DND-41 (cell line): ENCODE measurements at regions not wholly inside any gene's neighbourhood (a gene's known extent, or its start where the extent isn't known, plus 50 kb on each side); places are given as distances from the start of the nearest gene placed in this dataset.

Experiments used
- CTCF ChIP-seq: IDR thresholded peaks from 2 replicates; pipeline ENCODE4 v1.5.1; 2012; ENCODE audit warnings: borderline replicate concordance, low read length, moderate library complexity, mild to moderate bottlenecking; ENCODE audit not compliant: poor library complexity, severe bottlenecking; ENCODE audit errors: extremely low read depth
- EZH2 ChIP-seq: IDR thresholded peaks from 3 replicates; pipeline ENCODE4 v1.6.1; 2012; ENCODE audit warnings: borderline replicate concordance, low read depth, mild to moderate bottlenecking, moderate library complexity, low read length, inconsistent platforms; ENCODE audit not compliant: severe bottlenecking

- TF ChIP-seq CTCF: no peak
- no peak for TF ChIP-seq EZH2
Observed at GRCh38 chr4:82136161-82136801, 237.5 kb downstream of the HNRNPD start.
